GM23338 (cell line): ENCODE measurements at regions not wholly inside any gene's neighbourhood (a gene's known extent, or its start where the extent isn't known, plus 50 kb on each side); places are given as distances from the start of the nearest gene placed in this dataset.

Experiments
- EZH2 ChIP-seq: fragments of 200-600 bp; sonication (generic); IDR thresholded peaks from one replicate; pipeline ENCODE4 v1.8.0; 2017; ENCODE audit warnings: antibody characterized with exemption, mild to moderate bottlenecking, low read depth; ENCODE audit not compliant: unreplicated experiment
- EZH2phosphoT487 ChIP-seq: fragments of 200-600 bp; sonication (generic); IDR thresholded peaks from one replicate; pipeline ENCODE4 v1.8.1; 2018; ENCODE audit warnings: antibody characterized with exemption; ENCODE audit not compliant: unreplicated experiment
- TF ChIP-seq, protein P1 (sequence below), 2 experiments: fragments of 200-600 bp in 1 of 2; sonication (generic) in 1 of 2; conservative IDR thresholded peaks; 2 replicates each; pipeline versions ENCODE4 v1.5.1 to v1.6.1; 2016 to 2017; ENCODE audit warnings: antibody characterized with exemption in 2 of 2, low read depth in 2 of 2, mild to moderate bottlenecking in 2 of 2, moderate library complexity in 1 of 2

GRCh38 chr6:164665328-164665727 lies 644.1 kb downstream of the C6orf118 start:
- TF ChIP-seq, protein P1, sequence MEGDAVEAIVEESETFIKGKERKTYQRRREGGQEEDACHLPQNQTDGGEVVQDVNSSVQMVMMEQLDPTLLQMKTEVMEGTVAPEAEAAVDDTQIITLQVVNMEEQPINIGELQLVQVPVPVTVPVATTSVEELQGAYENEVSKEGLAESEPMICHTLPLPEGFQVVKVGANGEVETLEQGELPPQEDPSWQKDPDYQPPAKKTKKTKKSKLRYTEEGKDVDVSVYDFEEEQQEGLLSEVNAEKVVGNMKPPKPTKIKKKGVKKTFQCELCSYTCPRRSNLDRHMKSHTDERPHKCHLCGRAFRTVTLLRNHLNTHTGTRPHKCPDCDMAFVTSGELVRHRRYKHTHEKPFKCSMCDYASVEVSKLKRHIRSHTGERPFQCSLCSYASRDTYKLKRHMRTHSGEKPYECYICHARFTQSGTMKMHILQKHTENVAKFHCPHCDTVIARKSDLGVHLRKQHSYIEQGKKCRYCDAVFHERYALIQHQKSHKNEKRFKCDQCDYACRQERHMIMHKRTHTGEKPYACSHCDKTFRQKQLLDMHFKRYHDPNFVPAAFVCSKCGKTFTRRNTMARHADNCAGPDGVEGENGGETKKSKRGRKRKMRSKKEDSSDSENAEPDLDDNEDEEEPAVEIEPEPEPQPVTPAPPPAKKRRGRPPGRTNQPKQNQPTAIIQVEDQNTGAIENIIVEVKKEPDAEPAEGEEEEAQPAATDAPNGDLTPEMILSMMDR (conservative IDR thresholded peaks at IDR 0.05; ENCODE audit: low read depth in 2 of 2) = no peak
- TF ChIP-seq EZH2 (no peak), EZH2phosphoT487 (no peak)
